ENCODE measurements at regions not wholly inside any gene's neighbourhood (a gene's known extent, or its start where the extent isn't known, plus 50 kb on each side); places are given as distances from the start of the nearest gene placed in this dataset.
"Not testable (repeated sequence)": the region's sequence is repeated elsewhere in the genome, so short reads cannot be mapped to it uniquely, and the experiment has no call there.

- no peak for DNase-seq
Measured at GRCh38 chr5:7088849-7089248, 307.1 kb upstream of the ADCY2 start.

DNA sequence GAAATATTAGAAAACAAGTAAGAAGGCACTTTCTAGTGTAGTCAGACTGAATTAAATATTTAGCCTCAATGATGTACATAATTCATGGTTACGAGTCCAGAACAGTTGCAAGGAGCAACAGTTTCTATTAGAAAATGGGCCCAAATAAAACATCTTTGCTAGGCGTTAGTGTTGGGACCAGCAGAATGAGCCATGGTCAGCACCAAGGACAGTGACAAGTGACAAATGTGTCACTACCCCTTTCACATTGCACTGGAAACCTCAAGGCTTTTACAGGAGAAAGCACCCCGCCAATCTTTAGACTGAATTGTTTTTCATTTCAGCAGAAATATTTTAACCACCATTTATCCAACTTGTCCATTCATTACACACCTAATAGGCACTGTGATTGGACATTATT, 301.3 kb upstream of the ADCY2 start:
- peak; percentile 72 for DNase-seq

DNA sequence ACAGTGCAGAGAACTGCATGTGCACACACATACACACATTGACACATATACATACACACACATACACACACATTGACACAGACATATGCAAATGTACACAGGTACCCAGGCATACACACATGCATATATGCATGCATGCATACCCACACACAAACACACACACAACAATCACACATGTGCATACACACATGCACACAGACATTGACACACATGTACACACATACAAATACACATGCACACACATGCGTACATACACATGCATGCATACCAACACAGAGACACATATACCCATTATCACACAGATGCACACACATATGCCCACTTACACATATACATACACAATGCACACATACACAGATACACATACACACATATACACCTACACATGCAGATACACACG, 299.6 kb upstream of the ADCY2 start:
- no peak for DNase-seq

- DNase-seq, result no peak
Measured at GRCh38 chr5:7105358-7105757, 290.6 kb upstream of the ADCY2 start.

- DNase-seq, result no peak
Measured at GRCh38 chr5:7117961-7118360, 278.0 kb upstream of the ADCY2 start.

- DNase-seq, result no peak
Measured at GRCh38 chr5:7131680-7132079, 264.3 kb upstream of the ADCY2 start.

DNA sequence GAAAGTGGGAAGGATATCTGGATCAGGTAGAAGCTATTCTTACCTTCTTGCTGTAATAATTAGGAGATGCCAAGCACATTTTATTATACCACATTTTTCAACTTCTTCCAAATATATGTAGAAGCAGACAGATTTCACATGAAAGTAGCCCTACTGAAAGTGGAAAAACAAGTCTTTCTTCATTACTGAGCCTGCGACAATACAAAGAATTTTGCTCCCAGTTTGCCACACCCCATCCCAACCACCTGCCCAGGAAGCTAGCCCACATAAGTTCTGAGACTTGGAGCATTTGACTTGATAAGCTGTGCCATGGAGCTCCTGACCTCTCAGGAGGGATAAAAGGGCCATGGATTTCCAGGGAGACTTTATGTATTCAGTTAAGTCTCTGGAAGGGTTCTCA, 249.1 kb upstream of the ADCY2 start:
- DNase-seq, result peak; percentile 7

- no peak for DNase-seq
Measured at GRCh38 chr5:7157083-7157482, 238.9 kb upstream of the ADCY2 start.

GRCh38 chr5:7169240-7169878, 226.6 kb upstream of the ADCY2 start:
- DNase-seq, result no peak

DNA sequence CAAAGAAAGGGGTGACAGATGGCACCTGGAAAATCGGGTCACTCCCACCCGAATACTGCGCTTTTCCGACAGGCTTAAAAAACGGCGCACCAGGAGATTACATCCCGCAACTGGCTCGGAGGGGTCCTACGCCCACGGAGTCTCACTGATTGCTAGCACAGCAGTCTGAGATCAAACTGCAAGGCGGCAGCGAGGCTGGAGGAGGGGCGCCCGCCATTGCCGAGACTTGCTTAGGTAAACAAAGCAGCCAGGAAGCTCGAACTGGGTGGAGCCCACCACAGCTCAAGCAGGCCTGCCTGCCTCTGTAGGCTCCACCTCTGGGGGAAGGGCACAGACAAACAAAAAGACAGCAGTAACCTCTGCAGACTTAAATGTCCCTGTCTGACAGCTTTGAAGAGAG, 225.2 kb upstream of the ADCY2 start:
- not testable (repeated sequence) for DNase-seq

GRCh38 chr5:7179364-7179763, 216.6 kb upstream of the ADCY2 start:
- DNase-seq, result no peak

- DNase-seq, result no peak
Measured at GRCh38 chr5:7181841-7182240, 214.1 kb upstream of the ADCY2 start.

- DNase-seq, result no peak
Measured at GRCh38 chr5:7185742-7186141, 210.2 kb upstream of the ADCY2 start.

- no peak for DNase-seq
Measured at GRCh38 chr5:7186818-7187217, 209.1 kb upstream of the ADCY2 start.

GRCh38 chr5:7190712-7191250, 205.2 kb upstream of the ADCY2 start:
- no peak for DNase-seq

DNA sequence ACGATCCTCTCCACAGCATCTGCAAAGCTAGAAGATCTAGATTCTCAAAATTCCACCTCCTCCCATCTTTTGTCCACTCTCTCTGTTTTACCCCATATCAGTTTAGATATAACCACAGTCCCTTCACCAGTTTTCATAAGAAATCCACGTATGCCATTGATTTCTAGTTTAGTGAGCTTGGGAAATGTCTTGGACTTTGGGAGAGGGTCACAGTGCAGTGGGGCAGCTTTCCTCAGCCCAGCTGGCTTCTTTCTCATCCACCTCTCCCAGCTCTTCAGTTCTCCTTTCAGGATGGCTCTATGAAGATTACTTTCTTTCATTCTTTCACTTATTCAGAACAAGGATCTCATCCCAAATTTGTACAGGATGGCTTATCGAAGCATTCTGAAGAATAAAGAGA, 203.9 kb upstream of the ADCY2 start:
- no peak for DNase-seq

GRCh38 chr5:7202846-7203245, 193.1 kb upstream of the ADCY2 start:
- DNase-seq, result no peak

DNA sequence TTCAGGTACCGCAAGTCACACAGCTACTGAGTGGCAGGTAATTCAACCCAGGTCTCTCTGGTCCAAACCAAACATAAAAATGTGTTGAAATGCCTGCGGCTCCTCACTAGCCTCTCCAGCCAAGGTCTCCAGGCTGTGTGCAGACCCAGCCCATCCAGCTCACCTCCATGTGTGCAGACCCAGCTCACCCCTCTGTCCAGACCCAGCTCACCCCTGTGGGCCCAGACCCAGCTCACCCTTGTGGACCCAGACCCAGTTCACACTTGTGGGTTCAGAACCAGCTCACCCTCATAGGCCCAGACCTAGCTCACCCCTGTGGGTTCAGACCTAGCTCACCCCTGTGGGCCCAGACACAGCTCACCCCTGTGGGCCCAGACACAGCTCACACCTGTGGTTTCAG, 188.0 kb upstream of the ADCY2 start:
- DNase-seq, result no peak

GRCh38 chr5:7208938-7209337, 187.0 kb upstream of the ADCY2 start:
- DNase-seq, result peak; percentile 72

- DNase-seq, result peak; percentile 13
Measured at GRCh38 chr5:7209658-7210057, 186.3 kb upstream of the ADCY2 start.

GRCh38 chr5:7210549-7210948, 185.4 kb upstream of the ADCY2 start:
- no peak for DNase-seq

- no peak for DNase-seq
Measured at GRCh38 chr5:7213525-7213924, 182.4 kb upstream of the ADCY2 start.

DNA sequence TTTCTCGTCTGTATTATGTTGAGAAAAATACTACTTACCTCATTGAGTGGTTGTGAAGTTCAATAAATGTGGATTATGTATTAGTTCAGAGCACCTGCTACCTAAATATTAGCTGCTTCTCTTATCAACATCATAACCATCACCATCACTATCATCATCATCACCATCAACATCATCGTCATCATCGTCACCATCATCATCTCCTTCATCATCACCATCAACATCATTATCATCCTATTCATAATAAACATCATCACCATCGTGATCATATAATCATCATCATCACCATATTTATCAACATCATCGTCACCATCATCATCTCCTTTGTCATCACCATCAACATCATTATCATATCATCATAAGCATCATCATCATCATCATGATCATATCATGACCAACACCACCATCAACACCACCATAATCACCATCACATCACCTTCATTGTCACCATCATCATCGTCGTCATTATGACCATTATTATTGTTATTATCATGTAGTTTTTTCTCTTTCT, 181.0 kb upstream of the ADCY2 start:
- no peak for DNase-seq

- DNase-seq, result peak; percentile 57
Measured at GRCh38 chr5:7218141-7218540, 177.8 kb upstream of the ADCY2 start.
